ENCODE measurements at regions not wholly inside any gene's neighbourhood (a gene's known extent, or its start where the extent isn't known, plus 50 kb on each side); places are given as distances from the start of the nearest gene placed in this dataset.

DNA sequence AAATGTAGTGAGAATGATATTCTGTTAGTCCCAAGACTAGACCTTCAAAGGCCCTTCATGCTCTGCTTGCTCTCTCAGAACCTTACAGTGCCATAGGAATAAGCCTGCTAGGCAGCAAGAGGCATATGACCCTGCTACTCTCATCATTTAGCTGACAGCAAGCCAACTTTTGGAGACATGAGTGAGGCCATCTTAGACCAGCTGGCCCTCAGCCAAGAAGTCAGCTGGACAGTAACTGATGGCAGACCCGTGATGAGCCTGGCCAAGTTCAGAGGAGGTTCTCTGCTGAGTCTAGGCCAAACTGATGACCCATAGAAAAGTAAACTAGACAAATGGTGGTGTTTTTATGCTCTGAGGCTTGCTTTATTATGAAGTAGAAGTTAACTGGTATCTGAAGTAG, 82.6 kb downstream of the C18orf54 start:
- Histone ChIP-seq H3K4me3 (ENCODE audit: low read length) (no peak overlapping the region), H3K27me3 (ENCODE audit: control insufficient read depth, insufficient read depth, low read length) (no peaks in the 10 kb centered on the region), H3K4me1 (ENCODE audit: control insufficient read depth, insufficient read depth, low read length) (no peaks in the 10 kb centered on the region), H3K27ac (ENCODE audit: low read length) (no peak overlapping the region), H3K36me3 (ENCODE audit: control insufficient read depth, insufficient read depth, low read length) (no peaks in the 10 kb centered on the region), H3K9me3 (ENCODE audit: control insufficient read depth, insufficient read depth, low read length) (no peaks in the 10 kb centered on the region)
- peaks cover 15 to 25% of the 10 kb centered on the region in 2 donors for H3K27me3 Mint-ChIP-seq (ENCODE audit: low read depth in 2 of 2)
- intact Hi-C loops (cut with micrococcal nuclease): no loop called here
- no peaks in the 10 kb centered on the region for H3K4me1 Mint-ChIP-seq
- H3K27ac Mint-ChIP-seq: no peak overlapping the region
- DNase-seq (no peak), ATAC-seq (no peak)
- peaks cover 0 to 2% of the 10 kb centered on the region in 2 donors for H3K9me3 Mint-ChIP-seq
- no peak overlapping the region for H3K4me3 Mint-ChIP-seq
- TF ChIP-seq, protein P1, sequence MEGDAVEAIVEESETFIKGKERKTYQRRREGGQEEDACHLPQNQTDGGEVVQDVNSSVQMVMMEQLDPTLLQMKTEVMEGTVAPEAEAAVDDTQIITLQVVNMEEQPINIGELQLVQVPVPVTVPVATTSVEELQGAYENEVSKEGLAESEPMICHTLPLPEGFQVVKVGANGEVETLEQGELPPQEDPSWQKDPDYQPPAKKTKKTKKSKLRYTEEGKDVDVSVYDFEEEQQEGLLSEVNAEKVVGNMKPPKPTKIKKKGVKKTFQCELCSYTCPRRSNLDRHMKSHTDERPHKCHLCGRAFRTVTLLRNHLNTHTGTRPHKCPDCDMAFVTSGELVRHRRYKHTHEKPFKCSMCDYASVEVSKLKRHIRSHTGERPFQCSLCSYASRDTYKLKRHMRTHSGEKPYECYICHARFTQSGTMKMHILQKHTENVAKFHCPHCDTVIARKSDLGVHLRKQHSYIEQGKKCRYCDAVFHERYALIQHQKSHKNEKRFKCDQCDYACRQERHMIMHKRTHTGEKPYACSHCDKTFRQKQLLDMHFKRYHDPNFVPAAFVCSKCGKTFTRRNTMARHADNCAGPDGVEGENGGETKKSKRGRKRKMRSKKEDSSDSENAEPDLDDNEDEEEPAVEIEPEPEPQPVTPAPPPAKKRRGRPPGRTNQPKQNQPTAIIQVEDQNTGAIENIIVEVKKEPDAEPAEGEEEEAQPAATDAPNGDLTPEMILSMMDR (IDR thresholded peaks at IDR 0.05): no peak
- 67% methylated on average over 1 of the region's 1 CpG for WGBS (ENCODE audit: insufficient coverage)
- no peaks in the 10 kb centered on the region for H3K36me3 Mint-ChIP-seq

DNA sequence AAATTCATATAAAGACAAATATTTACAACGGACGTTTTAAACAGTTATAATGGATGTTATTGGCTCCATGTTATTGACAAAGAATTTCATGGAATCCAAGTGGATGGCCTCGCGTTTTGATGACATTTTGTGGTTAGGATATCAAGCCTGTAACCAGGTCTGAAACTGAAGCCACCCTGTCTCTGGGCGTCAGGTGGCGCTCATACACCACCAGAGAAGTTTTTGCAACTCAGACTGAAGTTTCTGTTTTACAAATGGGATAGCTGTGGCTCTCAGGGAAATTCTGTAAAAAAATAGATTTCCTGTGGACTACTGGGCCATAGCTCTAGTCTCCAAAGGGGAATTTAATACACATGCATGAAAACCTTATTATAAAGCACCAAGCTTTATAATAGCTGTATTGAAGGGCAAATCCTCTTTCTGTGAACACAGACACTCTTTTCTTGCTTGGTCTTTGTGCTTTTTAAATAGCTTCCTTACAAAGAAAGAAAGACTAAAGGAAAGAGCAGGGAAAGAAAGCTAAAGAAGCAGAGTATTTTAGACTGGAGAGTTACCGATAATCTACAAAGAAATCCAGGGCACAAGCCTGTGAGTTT, 86.7 kb downstream of the C18orf54 start:
- H3K27ac Mint-ChIP-seq: no peak overlapping the region
- no peaks in the 10 kb centered on the region for H3K36me3 Mint-ChIP-seq
- peaks cover 7 to 17% of the 10 kb centered on the region in 2 donors for H3K27me3 Mint-ChIP-seq (ENCODE audit: low read depth in 2 of 2)
- TF ChIP-seq, protein P1 (IDR thresholded peaks at IDR 0.05): peak; percentile 21
- no peaks in the 10 kb centered on the region for H3K4me1 Mint-ChIP-seq
- no peak overlapping the region for H3K4me3 Mint-ChIP-seq
- Histone ChIP-seq H3K4me1 (ENCODE audit: control insufficient read depth, insufficient read depth, low read length) (no peaks in the 10 kb centered on the region), H3K9me3 (ENCODE audit: control insufficient read depth, insufficient read depth, low read length) (no peaks in the 10 kb centered on the region), H3K27me3 (ENCODE audit: control insufficient read depth, insufficient read depth, low read length) (no peaks in the 10 kb centered on the region), H3K36me3 (ENCODE audit: control insufficient read depth, insufficient read depth, low read length) (no peaks in the 10 kb centered on the region), H3K4me3 (ENCODE audit: low read length) (no peak overlapping the region), H3K27ac (ENCODE audit: low read length) (no peak overlapping the region)
- ATAC-seq: peak in 1 of 3 donors; percentile 47
- H3K9me3 Mint-ChIP-seq: no peaks in the 10 kb centered on the region
- 19% methylated on average over 5 of the region's 7 CpGs for WGBS (ENCODE audit: insufficient coverage)
- intact Hi-C loops (cut with micrococcal nuclease): loop anchor here (1.0 kb wide), 1 partner anchor 539 kb away; no protein-coding TSS in a partner anchor
- peak in 1 of 2 donors; percentile 32 for DNase-seq

DNA sequence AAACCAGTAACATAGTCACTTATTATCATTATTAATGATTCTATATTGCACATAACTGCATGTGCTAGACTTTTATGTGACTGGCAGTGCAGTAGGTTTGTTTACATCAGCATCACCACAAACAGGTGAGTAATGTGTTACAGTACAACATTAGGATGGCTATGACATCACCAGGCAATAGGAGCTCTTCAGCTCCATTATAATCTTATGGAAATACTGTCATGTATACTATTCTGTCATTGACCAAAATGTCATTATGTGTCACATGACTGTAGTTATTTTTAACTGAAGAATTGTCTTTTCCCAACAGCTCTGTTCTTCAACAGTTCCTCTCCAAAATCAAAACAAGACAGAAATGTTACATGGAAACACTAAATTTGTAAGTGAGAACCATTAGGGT, 96.3 kb downstream of the C18orf54 start:
- no peaks in the 10 kb centered on the region for H3K4me1 ChIP-seq (ENCODE audit: control insufficient read depth, insufficient read depth, low read length)
- Mint-ChIP-seq H3K9me3 (no peaks in the 10 kb centered on the region), H3K4me1 (no peaks in the 10 kb centered on the region), H3K27me3 (ENCODE audit: low read depth in 2 of 2) (peaks cover 9 to 24% of the 10 kb centered on the region in 2 donors), H3K27ac (no peak overlapping the region), H3K4me3 (no peak overlapping the region), H3K36me3 (no peaks in the 10 kb centered on the region)
- ATAC-seq (no peak), DNase-seq (no peak)
- no peaks in the 10 kb centered on the region for H3K9me3 ChIP-seq (ENCODE audit: control insufficient read depth, insufficient read depth, low read length)
- no peak overlapping the region for H3K4me3 ChIP-seq (ENCODE audit: low read length)
- no peaks in the 10 kb centered on the region for H3K27me3 ChIP-seq (ENCODE audit: control insufficient read depth, insufficient read depth, low read length)
- intact Hi-C loops (cut with micrococcal nuclease): no loop called here
- TF ChIP-seq, protein P1 (IDR thresholded peaks at IDR 0.05): no peak
- H3K27ac ChIP-seq (ENCODE audit: low read length): no peak overlapping the region
- no peaks in the 10 kb centered on the region for H3K36me3 ChIP-seq (ENCODE audit: control insufficient read depth, insufficient read depth, low read length)

DNA sequence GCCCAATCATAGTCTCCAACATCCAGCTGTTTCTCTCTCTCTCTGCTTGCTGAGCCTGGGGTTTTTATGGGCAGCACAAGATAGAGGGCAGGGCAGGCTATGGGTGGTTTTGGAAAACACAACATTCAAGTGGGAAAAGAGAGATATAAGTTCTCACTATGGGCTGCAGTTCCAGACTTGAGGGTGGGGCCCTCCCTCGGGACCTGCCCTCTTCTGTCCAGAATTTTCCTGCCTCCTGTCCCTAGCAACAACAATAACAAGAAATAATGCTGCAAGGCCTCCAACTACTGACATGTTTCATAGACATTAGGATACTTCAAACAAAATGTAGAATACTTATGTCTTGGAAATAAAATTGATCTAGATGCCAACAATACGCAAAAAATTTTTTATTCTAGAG, 107.8 kb downstream of the C18orf54 start:
- Mint-ChIP-seq H3K27ac (no peak overlapping the region), H3K27me3 (ENCODE audit: low read depth in 2 of 2) (no peaks in the 10 kb centered on the region), H3K4me1 (no peaks in the 10 kb centered on the region), H3K9me3 (no peaks in the 10 kb centered on the region), H3K36me3 (no peaks in the 10 kb centered on the region), H3K4me3 (no peak overlapping the region)
- no peaks in the 10 kb centered on the region for H3K27me3 ChIP-seq (ENCODE audit: control insufficient read depth, insufficient read depth, low read length)
- no peak overlapping the region for H3K27ac ChIP-seq (ENCODE audit: low read length)
- H3K4me1 ChIP-seq (ENCODE audit: control insufficient read depth, insufficient read depth, low read length): no peaks in the 10 kb centered on the region
- 40% methylated on average over 1 of the region's 2 CpGs for WGBS (ENCODE audit: insufficient coverage)
- ATAC-seq (no peak), DNase-seq (no peak)
- TF ChIP-seq, protein P1 (IDR thresholded peaks at IDR 0.05): no peak
- H3K4me3 ChIP-seq (ENCODE audit: low read length): no peak overlapping the region
- H3K9me3 ChIP-seq (ENCODE audit: control insufficient read depth, insufficient read depth, low read length): no peaks in the 10 kb centered on the region
- no peaks in the 10 kb centered on the region for H3K36me3 ChIP-seq (ENCODE audit: control insufficient read depth, insufficient read depth, low read length)
- intact Hi-C loops (cut with micrococcal nuclease): no loop called here
